ENCODE measurements at regions not wholly inside any gene's neighbourhood (a gene's known extent, or its start where the extent isn't known, plus 50 kb on each side); places are given as distances from the start of the nearest gene placed in this dataset.
"Not testable (repeated sequence)": the region's sequence is repeated elsewhere in the genome, so short reads cannot be mapped to it uniquely, and the experiment has no call there.

- Histone ChIP-seq H3K27me3 (no peaks in the 10 kb centered on the region), H3K4me1 (peaks cover 0 to 5% (median 0%) of the 10 kb centered on the region in 4 donors), H3K27ac (no peak overlapping the region), H3K9me3 (no peaks in the 10 kb centered on the region), H3K36me3 (no peaks in the 10 kb centered on the region), H3K4me3 (no peak overlapping the region)
- no peak for DNase-seq
- WGBS, 2 donors (ENCODE audit: low coverage in 1 of 2) = 92% methylated on average over 1 of the region's 1 CpG; no CpG with 5 or more reads in 1 of the 2 donors
- no peak for TF ChIP-seq POLR2AphosphoS5 (IDR thresholded peaks at IDR 0.05)
- no peak for TF ChIP-seq POLR2A (IDR thresholded peaks at IDR 0.05)
- intact Hi-C loops (cut with DNase I; ENCODE audit: low total_unique reads) = no loop called here
- in situ Hi-C loops (cut with MboI; ENCODE audit: low pct_ligation_motif_present in 1 of 4, low pct_unique_long_range_greater_than_20kb in 1 of 4, low sequenced_read_pairs in 3 of 4) = no loop called here
Observed at GRCh38 chr4:38330321-38330720, 333.7 kb upstream of the KLF3 start.

DNA sequence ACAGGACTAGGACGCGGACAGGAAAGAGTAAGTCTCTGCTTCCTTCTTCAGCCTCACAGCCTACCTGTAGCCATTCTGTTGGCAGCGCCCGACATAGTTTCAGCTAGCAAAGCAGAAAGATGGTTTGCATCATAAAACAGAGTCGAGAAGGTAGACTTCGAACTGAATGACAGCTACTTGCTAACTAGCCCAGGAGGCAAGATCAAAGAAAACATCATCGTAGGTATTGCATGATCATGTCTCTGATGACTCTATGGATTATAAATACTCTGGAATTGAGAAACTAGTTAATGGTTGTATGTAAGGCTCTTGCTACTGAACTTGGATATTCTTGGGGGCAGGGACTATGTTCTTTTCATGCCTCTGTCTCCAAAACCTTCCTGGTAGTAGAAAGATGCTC, 333.1 kb upstream of the KLF3 start:
- intact Hi-C loops (cut with DNase I; ENCODE audit: low total_unique reads) (no loop called here), in situ Hi-C loops (cut with MboI; ENCODE audit: low pct_ligation_motif_present in 1 of 4, low pct_unique_long_range_greater_than_20kb in 1 of 4, low sequenced_read_pairs in 3 of 4) (no loop called here)
- Histone ChIP-seq H3K9me3 (no peaks in the 10 kb centered on the region), H3K36me3 (no peaks in the 10 kb centered on the region), H3K4me3 (no peak overlapping the region), H3K4me1 (peaks cover 0 to 5% (median 0%) of the 10 kb centered on the region in 4 donors), H3K27me3 (no peaks in the 10 kb centered on the region), H3K27ac (no peak overlapping the region)
- 73 to 80% methylated on average over 2 to 7 of the region's 7 CpGs for WGBS, 2 donors (ENCODE audit: low coverage in 1 of 2)
- no peak for DNase-seq
- no peak for TF ChIP-seq EP300 (IDR thresholded peaks at IDR 0.05; ENCODE audit: low read depth)
- TF ChIP-seq CTCF (IDR thresholded peaks at IDR 0.05) = no peak
- TF ChIP-seq POLR2AphosphoS5 (IDR thresholded peaks at IDR 0.05) = no peak
- TF ChIP-seq POLR2A (IDR thresholded peaks at IDR 0.05) = no peak

- intact Hi-C loops (cut with DNase I; ENCODE audit: low total_unique reads) = no loop called here
- in situ Hi-C loops (cut with MboI; ENCODE audit: low pct_ligation_motif_present in 1 of 4, low pct_unique_long_range_greater_than_20kb in 1 of 4, low sequenced_read_pairs in 3 of 4) = no loop called here
- Histone ChIP-seq H3K27ac (no peak overlapping the region), H3K4me1 (peaks cover 0 to 5% (median 0%) of the 10 kb centered on the region in 4 donors), H3K9me3 (peaks cover 2 to 4% of the 10 kb centered on the region in 2 donors), H3K27me3 (no peaks in the 10 kb centered on the region), H3K36me3 (no peaks in the 10 kb centered on the region), H3K4me3 (no peak overlapping the region)
- 75 to 78% methylated on average over 1 to 4 of the region's 4 CpGs for WGBS, 2 donors (ENCODE audit: low coverage in 1 of 2)
- TF ChIP-seq CTCF (IDR thresholded peaks at IDR 0.05) = no peak
- no peak for TF ChIP-seq POLR2AphosphoS5 (IDR thresholded peaks at IDR 0.05)
- TF ChIP-seq EP300 (IDR thresholded peaks at IDR 0.05; ENCODE audit: low read depth) = no peak
- TF ChIP-seq POLR2A (IDR thresholded peaks at IDR 0.05) = no peak
- DNase-seq = no peak
Observed at GRCh38 chr4:38332699-38333098, 331.3 kb upstream of the KLF3 start.

DNA sequence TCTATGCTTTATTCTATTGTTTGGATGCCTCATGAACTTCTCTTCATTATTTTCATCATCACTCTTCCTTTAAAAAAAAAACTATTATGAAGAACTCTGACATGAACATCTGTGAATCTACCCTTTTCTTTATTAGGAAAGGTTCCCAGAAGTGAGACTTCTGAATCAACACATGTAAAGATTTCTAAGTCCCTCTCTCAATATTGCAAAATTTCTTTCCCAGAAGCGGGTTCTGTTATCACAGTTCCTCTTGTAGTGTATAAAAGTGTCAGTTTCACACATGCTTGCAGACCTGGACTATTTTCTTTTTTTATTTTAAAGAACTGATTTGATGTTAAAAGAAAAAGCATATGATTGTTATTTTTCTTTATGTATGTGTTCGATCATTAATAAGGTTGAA, 330.8 kb upstream of the KLF3 start:
- 40 to 62% methylated on average over 1 to 2 of the region's 2 CpGs for WGBS, 2 donors (ENCODE audit: low coverage in 1 of 2)
- no peak for TF ChIP-seq CTCF (IDR thresholded peaks at IDR 0.05)
- no peak for TF ChIP-seq POLR2A (IDR thresholded peaks at IDR 0.05)
- no peak for TF ChIP-seq EP300 (IDR thresholded peaks at IDR 0.05; ENCODE audit: low read depth)
- TF ChIP-seq POLR2AphosphoS5 (IDR thresholded peaks at IDR 0.05) = no peak
- Histone ChIP-seq H3K27ac (no peak overlapping the region), H3K36me3 (no peaks in the 10 kb centered on the region), H3K27me3 (no peaks in the 10 kb centered on the region), H3K4me3 (no peak overlapping the region), H3K4me1 (peaks cover 0 to 5% (median 0%) of the 10 kb centered on the region in 4 donors), H3K9me3 (peaks cover 5 to 7% of the 10 kb centered on the region in 2 donors)
- intact Hi-C loops (cut with DNase I; ENCODE audit: low total_unique reads) (no loop called here), in situ Hi-C loops (cut with MboI; ENCODE audit: low pct_ligation_motif_present in 1 of 4, low pct_unique_long_range_greater_than_20kb in 1 of 4, low sequenced_read_pairs in 3 of 4) (no loop called here)
- no peak for DNase-seq

DNA sequence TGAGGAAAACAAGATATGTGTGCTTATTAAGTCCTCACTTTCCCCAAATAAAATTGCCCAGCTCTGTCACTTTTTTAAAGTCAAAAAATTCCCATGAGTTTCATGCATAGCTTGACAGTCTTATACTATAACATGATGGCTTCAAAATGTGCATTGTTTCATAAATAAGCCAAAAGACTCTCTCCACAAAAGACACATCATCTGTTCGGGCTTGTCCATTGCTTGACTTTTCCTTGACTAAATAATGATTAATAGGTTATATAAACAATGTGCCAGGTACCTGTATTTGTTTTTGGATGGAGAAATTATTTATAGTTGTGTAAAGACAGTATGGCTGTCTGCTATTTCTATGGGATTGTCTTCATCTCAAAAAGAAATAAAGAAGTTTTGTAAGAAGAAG, 329.2 kb upstream of the KLF3 start:
- intact Hi-C loops (cut with DNase I; ENCODE audit: low total_unique reads) (no loop called here), in situ Hi-C loops (cut with MboI; ENCODE audit: low pct_ligation_motif_present in 1 of 4, low pct_unique_long_range_greater_than_20kb in 1 of 4, low sequenced_read_pairs in 3 of 4) (no loop called here)
- no peak overlapping the region for H3K27ac ChIP-seq
- DNase-seq = no peak
- peaks cover 17% of the 10 kb centered on the region in 2 donors for H3K9me3 ChIP-seq
- 71 to 75% methylated on average over 1 of the region's 1 CpG for WGBS, 2 donors (ENCODE audit: low coverage in 1 of 2)
- no peaks in the 10 kb centered on the region for H3K27me3 ChIP-seq
- TF ChIP-seq EP300 (IDR thresholded peaks at IDR 0.05; ENCODE audit: low read depth) (no peak), POLR2A (IDR thresholded peaks at IDR 0.05) (no peak), POLR2AphosphoS5 (IDR thresholded peaks at IDR 0.05) (no peak), CTCF (IDR thresholded peaks at IDR 0.05) (no peak)
- H3K4me1 ChIP-seq = no peaks in the 10 kb centered on the region
- H3K36me3 ChIP-seq = no peaks in the 10 kb centered on the region
- H3K4me3 ChIP-seq = no peak overlapping the region

GRCh38 chr4:38338939-38339338, 325.1 kb upstream of the KLF3 start:
- H3K4me1 ChIP-seq; H3K4me3 ChIP-seq; H3K27me3 ChIP-seq; intact Hi-C loops (cut with DNase I; ENCODE audit: low total_unique reads); H3K36me3 ChIP-seq; in situ Hi-C loops (cut with MboI; ENCODE audit: low pct_ligation_motif_present in 1 of 4, low pct_unique_long_range_greater_than_20kb in 1 of 4, low sequenced_read_pairs in 3 of 4); H3K27ac ChIP-seq; DNase-seq: not testable (repeated sequence)
- peaks cover 17% of the 10 kb centered on the region in 2 donors for H3K9me3 ChIP-seq
- WGBS, 2 donors (ENCODE audit: low coverage in 1 of 2) = 85 to 100% methylated on average over 1 of the region's 1 CpG
